ENCODE measurements at regions not wholly inside any gene's neighbourhood (a gene's known extent, or its start where the extent isn't known, plus 50 kb on each side); places are given as distances from the start of the nearest gene placed in this dataset.

DNA sequence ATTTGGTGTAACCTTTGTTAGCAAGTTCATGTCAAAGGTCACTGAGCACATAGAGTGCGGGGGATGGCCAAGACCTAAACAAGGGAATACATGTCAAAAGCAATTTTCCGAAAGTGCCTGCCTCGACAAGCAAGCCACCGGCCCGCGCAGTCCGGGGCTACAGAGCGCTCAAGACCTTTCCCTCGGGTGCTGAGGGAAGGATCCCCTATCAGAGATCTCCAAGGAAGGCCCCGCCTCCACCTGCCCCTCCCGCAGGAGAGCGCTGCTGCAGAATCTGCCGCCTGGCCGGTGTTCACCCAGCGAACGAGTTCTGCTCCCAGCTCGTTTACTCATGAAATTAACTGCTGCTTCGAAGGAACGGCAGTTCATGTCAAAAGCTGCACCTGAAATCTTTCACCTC, 252.7 kb downstream of the BMP7 start:
- H3K27me3 Mint-ChIP-seq = peaks cover 9% of the 10 kb centered on the region
- H3K4me3 Mint-ChIP-seq = no peak overlapping the region
- no peak for DNase-seq
- ATAC-seq = no peak
- H3K27ac Mint-ChIP-seq = no peak overlapping the region
- H3K9me3 Mint-ChIP-seq = no peaks in the 10 kb centered on the region
- no peaks in the 10 kb centered on the region for H3K4me1 Mint-ChIP-seq
- no peaks in the 10 kb centered on the region for H3K36me3 Mint-ChIP-seq (ENCODE audit: low read depth)

DNA sequence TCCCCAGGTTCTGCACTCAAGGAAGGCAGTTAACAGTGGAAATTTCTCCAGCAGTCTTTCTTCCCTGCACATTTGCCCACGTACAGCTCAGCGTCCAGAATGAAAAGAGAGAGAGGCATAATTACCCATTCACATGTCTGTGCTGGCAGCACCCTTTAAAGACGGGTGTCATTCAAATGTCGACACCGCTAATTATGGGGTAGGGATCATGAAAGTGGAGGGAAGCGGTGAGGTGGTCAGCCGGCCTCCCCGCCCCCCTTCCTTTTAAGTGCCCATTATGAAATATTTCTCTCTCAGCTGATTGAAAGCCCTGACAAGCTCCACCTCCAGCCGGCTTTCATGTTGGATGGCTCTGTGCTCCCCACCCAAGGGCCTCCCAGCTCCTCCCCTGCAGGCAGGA, 246.1 kb downstream of the BMP7 start:
- no peaks in the 10 kb centered on the region for H3K36me3 Mint-ChIP-seq (ENCODE audit: low read depth)
- no peaks in the 10 kb centered on the region for H3K9me3 Mint-ChIP-seq
- peaks cover 8% of the 10 kb centered on the region for H3K27me3 Mint-ChIP-seq
- no peak overlapping the region for H3K27ac Mint-ChIP-seq
- no peak for DNase-seq
- no peaks in the 10 kb centered on the region for H3K4me1 Mint-ChIP-seq
- H3K4me3 Mint-ChIP-seq = no peak overlapping the region
- ATAC-seq = no peak

DNA sequence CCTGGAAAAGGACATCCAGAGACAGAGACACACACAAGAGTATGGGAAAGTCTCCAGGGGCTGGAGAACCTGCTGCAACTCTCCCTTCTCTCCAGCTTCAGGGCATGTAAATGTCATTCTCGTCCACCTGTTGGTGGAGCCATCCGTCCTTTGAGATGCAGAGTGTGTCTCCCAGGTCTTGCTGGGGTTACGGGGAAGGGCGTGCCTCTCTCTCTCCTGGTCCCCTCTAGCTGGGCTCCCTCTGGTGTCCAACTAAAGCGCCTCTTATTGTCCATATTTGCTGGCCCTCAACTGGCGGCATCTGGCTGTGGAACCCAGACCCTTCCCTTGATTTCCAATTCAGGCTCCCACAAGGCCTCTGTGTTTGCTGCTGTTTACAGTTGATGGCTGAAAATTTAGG, 244.1 kb downstream of the BMP7 start:
- H3K4me3 Mint-ChIP-seq = no peak overlapping the region
- H3K36me3 Mint-ChIP-seq (ENCODE audit: low read depth) = no peaks in the 10 kb centered on the region
- no peaks in the 10 kb centered on the region for H3K9me3 Mint-ChIP-seq
- H3K27ac Mint-ChIP-seq = no peak overlapping the region
- no peak for DNase-seq
- ATAC-seq = no peak
- no peaks in the 10 kb centered on the region for H3K4me1 Mint-ChIP-seq
- peaks cover 7% of the 10 kb centered on the region for H3K27me3 Mint-ChIP-seq

- Mint-ChIP-seq H3K9me3 (no peaks in the 10 kb centered on the region), H3K27me3 (peaks cover 7% of the 10 kb centered on the region), H3K27ac (no peak overlapping the region), H3K36me3 (ENCODE audit: low read depth) (no peaks in the 10 kb centered on the region), H3K4me1 (no peaks in the 10 kb centered on the region), H3K4me3 (no peak overlapping the region)
- ATAC-seq (no peak), DNase-seq (no peak)
Measured at GRCh38 chr20:57023007-57023406, 243.4 kb downstream of the BMP7 start.

DNA sequence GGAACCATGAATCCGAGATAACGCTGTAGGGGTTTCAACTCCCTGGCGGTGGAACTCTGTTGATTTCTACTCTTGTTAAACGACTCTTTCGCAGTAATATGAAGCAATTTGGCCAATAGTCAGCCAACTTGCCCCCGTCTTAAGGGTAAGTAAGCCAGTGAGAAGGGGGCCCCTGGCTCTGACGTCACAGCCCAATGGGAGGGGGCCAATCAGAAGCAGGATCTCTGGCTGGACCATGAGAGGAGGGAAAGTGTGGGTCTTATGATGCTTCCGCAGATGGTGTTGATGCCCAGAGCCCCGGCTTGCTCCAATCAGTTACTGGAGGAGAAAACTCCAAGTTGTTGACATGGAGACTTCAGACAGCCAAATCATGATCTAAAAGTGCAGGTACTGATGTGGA, 242.4 kb downstream of the BMP7 start:
- no peaks in the 10 kb centered on the region for H3K4me1 Mint-ChIP-seq
- no peak overlapping the region for H3K4me3 Mint-ChIP-seq
- peaks cover 9% of the 10 kb centered on the region for H3K27me3 Mint-ChIP-seq

GRCh38 chr20:57024849-57025248, 241.6 kb downstream of the BMP7 start:
- no peak for ATAC-seq
- Mint-ChIP-seq H3K4me1 (no peaks in the 10 kb centered on the region), H3K4me3 (no peak overlapping the region), H3K36me3 (ENCODE audit: low read depth) (no peaks in the 10 kb centered on the region), H3K9me3 (no peaks in the 10 kb centered on the region), H3K27ac (no peak overlapping the region), H3K27me3 (peaks cover 14% of the 10 kb centered on the region)
- no peak for DNase-seq

More for the DNA sequence above, 242.4 kb downstream of the BMP7 start:
- no peak for DNase-seq
- no peaks in the 10 kb centered on the region for H3K36me3 Mint-ChIP-seq (ENCODE audit: low read depth)
- no peak overlapping the region for H3K27ac Mint-ChIP-seq
- no peaks in the 10 kb centered on the region for H3K9me3 Mint-ChIP-seq
- no peak for ATAC-seq

GRCh38 chr20:57025261-57025660, 241.2 kb downstream of the BMP7 start:
- Mint-ChIP-seq H3K4me3 (no peak overlapping the region), H3K36me3 (ENCODE audit: low read depth) (no peaks in the 10 kb centered on the region), H3K27me3 (peaks cover 14% of the 10 kb centered on the region), H3K9me3 (no peaks in the 10 kb centered on the region), H3K27ac (no peak overlapping the region), H3K4me1 (no peaks in the 10 kb centered on the region)
- ATAC-seq (no peak), DNase-seq (no peak)

DNA sequence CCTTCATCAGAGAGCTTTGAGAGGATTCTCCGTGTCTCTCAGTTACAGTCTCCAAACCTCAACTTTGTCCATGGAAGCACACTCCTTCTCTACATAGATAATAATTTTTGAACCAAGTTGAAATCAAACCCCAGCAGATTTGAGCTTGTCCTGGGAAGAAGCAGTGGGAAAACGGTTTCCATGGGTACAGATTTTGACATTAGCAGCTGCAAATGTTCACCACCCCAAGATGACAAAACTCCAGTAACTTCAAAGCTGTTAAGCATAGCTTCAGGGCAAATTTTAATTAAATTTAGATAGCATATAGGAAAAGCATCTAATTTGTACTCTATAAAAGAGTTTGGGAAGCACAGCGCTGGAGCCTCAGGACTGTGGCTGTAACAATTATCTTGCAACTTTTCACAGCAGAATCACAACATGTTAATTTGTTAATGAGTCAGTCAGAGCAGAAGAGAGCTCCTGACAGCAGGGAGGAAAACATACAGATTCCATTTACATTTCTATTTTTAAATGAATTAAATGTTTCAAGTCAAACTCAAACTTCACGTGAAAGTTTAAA, 240.7 kb downstream of the BMP7 start:
- Mint-ChIP-seq H3K36me3 (ENCODE audit: low read depth) (no peaks in the 10 kb centered on the region), H3K27me3 (peaks cover 13% of the 10 kb centered on the region), H3K27ac (no peak overlapping the region), H3K4me1 (no peaks in the 10 kb centered on the region), H3K9me3 (no peaks in the 10 kb centered on the region), H3K4me3 (no peak overlapping the region)
- DNase-seq (no peak), ATAC-seq (no peak)

DNA sequence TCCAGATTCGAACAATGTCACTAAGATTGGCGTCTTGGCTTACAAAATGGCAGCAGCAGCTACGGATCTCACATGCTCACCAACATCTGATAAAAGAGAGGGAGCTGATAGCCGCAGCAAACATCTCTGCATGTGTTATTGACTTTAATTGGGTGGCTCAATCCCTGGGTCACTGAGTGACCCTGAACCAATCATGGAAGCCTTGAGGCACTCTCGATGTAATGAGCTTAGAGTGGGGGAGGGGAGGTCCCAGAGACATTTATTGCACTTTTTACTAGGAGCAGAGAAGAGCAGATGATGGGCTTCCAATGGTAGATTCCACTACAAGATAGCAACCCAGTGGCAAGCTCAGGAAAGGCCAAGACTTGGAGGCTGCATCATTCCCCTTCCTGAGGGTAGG, 238.7 kb downstream of the BMP7 start:
- peaks cover 10% of the 10 kb centered on the region for H3K27me3 Mint-ChIP-seq
- ATAC-seq (no peak), DNase-seq (no peak)
- no peaks in the 10 kb centered on the region for H3K9me3 Mint-ChIP-seq
- no peak overlapping the region for H3K4me3 Mint-ChIP-seq
- H3K36me3 Mint-ChIP-seq (ENCODE audit: low read depth) = no peaks in the 10 kb centered on the region
- no peak overlapping the region for H3K27ac Mint-ChIP-seq
- no peaks in the 10 kb centered on the region for H3K4me1 Mint-ChIP-seq

- no peak for DNase-seq
Measured at GRCh38 chr20:57030611-57031600, 235.5 kb downstream of the BMP7 start.

GRCh38 chr20:57031867-57032355, 234.5 kb downstream of the BMP7 start:
- Mint-ChIP-seq H3K36me3 (ENCODE audit: low read depth) (no peaks in the 10 kb centered on the region), H3K4me3 (no peak overlapping the region), H3K9me3 (no peaks in the 10 kb centered on the region), H3K27me3 (peaks cover 19% of the 10 kb centered on the region), H3K27ac (no peak overlapping the region), H3K4me1 (no peaks in the 10 kb centered on the region)
- DNase-seq (no peak), ATAC-seq (no peak)

More at GRCh38 chr20:57030611-57031600, 235.5 kb downstream of the BMP7 start:
- Mint-ChIP-seq H3K9me3 (no peaks in the 10 kb centered on the region), H3K27me3 (peaks cover 12% of the 10 kb centered on the region), H3K36me3 (ENCODE audit: low read depth) (no peaks in the 10 kb centered on the region), H3K27ac (no peak overlapping the region), H3K4me1 (no peaks in the 10 kb centered on the region), H3K4me3 (no peak overlapping the region)
- ATAC-seq = no peak

- no peaks in the 10 kb centered on the region for H3K9me3 Mint-ChIP-seq
- H3K4me3 Mint-ChIP-seq = no peak overlapping the region
- no peak overlapping the region for H3K27ac Mint-ChIP-seq
- no peaks in the 10 kb centered on the region for H3K36me3 Mint-ChIP-seq (ENCODE audit: low read depth)
- peaks cover 19% of the 10 kb centered on the region for H3K27me3 Mint-ChIP-seq
- DNase-seq (no peak), ATAC-seq (no peak)
- H3K4me1 Mint-ChIP-seq = no peaks in the 10 kb centered on the region
Measured at GRCh38 chr20:57032847-57033246, 233.6 kb downstream of the BMP7 start.

GRCh38 chr20:57034001-57034400, 232.4 kb downstream of the BMP7 start:
- no peak overlapping the region for H3K4me3 Mint-ChIP-seq
- no peak overlapping the region for H3K27ac Mint-ChIP-seq
- peaks cover 17% of the 10 kb centered on the region for H3K27me3 Mint-ChIP-seq
- ATAC-seq (no peak), DNase-seq (no peak)
- H3K36me3 Mint-ChIP-seq (ENCODE audit: low read depth) = no peaks in the 10 kb centered on the region
- no peaks in the 10 kb centered on the region for H3K9me3 Mint-ChIP-seq
- H3K4me1 Mint-ChIP-seq = no peaks in the 10 kb centered on the region

GRCh38 chr20:57037689-57038088, 228.8 kb downstream of the BMP7 start:
- no peaks in the 10 kb centered on the region for H3K4me1 Mint-ChIP-seq
- no peak overlapping the region for H3K27ac Mint-ChIP-seq
- H3K4me3 Mint-ChIP-seq = no peak overlapping the region
- peaks cover 10% of the 10 kb centered on the region for H3K27me3 Mint-ChIP-seq
- H3K36me3 Mint-ChIP-seq (ENCODE audit: low read depth) = no peaks in the 10 kb centered on the region
- DNase-seq = no peak
- H3K9me3 Mint-ChIP-seq = no peaks in the 10 kb centered on the region
- ATAC-seq = no peak

All from activated naive CD8-positive, alpha-beta T cell treated with anti-CD3 and anti-CD28 coated beads, Interleukin-2, amount 50 U/mL, for 24 hours (primary cell).